ENCODE measurements at regions not wholly inside any gene's neighbourhood (a gene's known extent, or its start where the extent isn't known, plus 50 kb on each side); places are given as distances from the start of the nearest gene placed in this dataset.
"Not testable (repeated sequence)": the region's sequence is repeated elsewhere in the genome, so short reads cannot be mapped to it uniquely, and the experiment has no call there.

DNA sequence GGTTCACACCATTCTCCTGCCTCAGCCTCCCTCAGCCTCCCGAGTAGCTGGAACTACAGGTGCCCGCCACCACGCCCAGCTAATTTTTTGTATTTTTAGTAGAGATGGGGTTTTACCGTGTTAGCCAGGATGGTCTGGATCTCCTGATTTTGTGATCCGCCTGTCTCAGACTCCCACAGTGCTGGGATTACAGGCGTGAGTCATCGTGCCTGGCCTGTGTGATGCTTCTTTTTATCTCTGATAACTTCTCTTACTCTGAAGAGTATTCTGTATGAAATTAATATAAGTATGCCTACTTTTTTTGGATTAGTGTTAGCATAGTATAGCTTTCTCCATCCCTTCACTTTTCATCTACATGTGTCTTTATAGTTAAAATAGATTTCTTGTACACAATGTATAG lies 180.8 kb upstream of the GALNT15 start:
- not testable (repeated sequence) for DNase-seq

DNA sequence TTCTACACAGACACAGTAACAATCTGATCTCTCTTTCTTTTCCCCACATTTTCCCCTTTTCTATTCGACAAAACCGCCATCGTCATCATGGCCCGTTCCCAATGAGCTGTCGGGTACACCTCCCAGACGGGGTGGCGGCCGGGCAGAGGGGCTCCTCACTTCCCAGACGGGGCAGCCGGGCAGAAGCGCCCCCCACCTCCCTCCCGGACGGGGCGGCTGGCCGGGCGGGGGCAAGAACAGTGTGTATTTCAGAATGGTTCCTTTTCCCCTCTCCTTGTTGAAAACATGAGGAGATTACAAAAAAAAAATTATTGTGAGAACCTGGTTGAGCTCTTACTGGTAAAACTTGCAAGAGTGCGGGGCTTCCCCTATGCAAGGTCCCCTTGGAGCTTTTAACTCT lies 178.0 kb upstream of the GALNT15 start:
- not testable (repeated sequence) for DNase-seq

DNA sequence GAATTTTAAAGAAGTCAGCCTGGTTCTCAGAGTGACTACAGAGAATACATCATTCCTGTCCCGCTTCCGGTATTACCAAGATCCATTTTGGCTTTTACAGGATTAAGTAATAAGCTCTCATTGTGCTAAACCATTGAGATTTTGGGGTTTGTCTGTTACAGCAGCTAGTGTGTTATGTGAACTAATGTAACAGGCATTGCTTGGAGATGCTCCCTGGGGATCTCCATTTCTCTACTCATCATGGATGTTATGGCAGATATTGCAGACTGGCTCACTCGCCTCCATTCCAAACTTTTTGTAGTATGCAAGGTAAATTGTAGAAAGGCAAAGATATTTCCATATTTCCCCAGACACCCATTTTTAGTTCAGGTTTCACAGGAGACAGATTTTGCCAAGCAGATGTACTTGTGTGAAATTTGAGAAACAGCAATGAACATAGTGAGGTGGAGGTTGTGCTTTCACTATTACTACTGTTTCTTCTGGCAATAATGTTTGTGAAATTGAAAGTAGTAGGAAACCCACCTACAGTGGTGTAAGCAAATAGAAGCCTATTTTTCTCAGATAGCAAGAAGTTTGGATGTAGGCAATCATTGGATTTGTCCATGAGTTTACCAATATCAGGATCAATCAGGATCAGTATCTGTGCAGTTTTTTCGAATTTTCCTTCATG lies 177.1 kb upstream of the GALNT15 start:
- no peak for DNase-seq

DNA sequence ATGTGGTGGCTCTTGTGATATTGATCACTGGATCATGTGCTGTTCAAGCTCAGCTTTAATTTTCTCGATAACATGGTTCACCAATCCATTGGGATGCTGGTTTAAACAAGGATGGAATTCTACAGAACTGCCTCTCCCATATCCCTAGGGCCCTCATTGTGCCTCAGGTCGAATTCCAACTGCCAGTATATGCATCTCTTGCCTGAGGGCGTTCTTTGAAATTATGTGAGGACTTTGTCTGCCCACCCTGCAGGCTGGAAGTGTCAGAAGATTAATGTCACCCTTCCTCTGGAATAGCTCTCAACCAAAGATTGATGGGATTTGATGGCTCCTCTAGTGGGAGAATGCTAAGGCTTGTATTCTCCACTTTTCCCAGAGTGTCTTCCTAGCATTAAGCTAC lies 175.6 kb upstream of the GALNT15 start:
- no peak for DNase-seq

DNA sequence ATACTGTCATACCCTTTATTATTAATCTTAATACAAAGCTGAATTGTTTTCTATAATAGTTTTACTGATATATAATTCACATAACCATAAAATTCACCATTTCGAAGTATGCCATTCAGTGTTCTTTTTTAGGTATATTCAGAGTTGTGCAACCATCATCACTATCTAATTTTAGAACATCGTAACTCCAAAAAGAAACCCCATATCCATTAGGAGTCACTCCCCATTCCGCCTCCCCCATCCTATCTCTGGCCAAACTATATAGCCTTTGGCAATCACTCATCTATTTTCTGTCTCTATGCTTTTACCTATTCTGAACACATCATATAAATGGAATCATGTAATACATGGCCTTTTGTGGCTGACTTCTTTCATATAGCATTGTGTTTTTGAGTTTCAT lies 169.7 kb upstream of the GALNT15 start:
- no peak for DNase-seq

DNA sequence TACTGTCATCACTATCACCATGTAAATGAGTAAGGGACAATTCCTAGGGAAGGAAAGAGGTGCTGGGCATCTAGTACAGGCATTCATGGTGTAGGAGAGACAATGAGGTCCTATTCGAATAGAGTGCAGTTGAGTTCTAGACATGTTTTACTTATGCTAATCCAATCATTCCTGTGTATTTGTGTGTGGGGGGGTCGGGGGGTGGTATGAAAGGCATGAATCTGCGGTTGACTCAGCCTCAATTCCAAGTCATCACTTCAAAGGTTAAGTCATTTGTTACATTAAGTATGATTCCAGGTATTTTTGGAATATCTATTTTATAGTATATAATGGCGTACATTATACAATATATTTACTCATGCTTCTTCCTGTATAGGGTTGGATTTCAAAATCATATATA lies 163.1 kb upstream of the GALNT15 start:
- DNase-seq = no peak

DNA sequence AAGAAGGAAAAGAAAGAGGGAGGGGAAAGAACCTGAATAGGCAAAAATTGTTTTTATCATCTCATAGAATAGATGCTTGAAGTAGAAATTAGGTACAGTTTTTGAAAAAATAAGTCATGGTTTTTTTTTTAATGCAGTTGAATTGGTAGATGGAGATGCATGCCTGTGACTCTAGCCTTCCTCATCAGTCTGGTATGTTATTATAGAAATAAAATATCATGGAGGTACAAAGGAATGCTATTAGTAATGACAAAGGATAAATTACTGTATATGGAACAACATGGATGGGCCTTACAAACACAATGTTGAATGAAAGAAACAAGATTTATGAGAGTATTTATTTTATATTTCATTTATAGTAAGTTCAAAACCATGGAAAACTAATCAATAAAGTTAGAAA lies 162.4 kb upstream of the GALNT15 start:
- no peak for DNase-seq

DNA sequence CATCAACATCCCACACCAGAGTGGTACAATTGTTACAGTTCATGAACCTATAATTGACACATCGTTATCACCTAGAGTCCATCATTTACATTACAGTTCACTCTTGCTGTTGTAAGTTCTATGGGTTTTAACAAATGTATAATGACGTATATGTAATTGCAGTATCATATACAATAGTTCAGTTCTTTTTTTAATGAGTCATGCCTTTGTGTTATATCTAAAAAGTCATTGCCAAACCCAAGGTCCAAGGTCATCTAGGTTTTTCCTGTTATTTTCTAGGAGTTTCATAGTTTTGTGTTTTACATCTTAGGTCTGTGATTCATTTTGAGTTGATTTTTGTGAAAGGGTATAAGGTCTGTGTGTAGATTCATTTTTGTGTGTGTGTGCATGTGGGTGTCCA lies 160.9 kb upstream of the GALNT15 start:
- no peak for DNase-seq

DNA sequence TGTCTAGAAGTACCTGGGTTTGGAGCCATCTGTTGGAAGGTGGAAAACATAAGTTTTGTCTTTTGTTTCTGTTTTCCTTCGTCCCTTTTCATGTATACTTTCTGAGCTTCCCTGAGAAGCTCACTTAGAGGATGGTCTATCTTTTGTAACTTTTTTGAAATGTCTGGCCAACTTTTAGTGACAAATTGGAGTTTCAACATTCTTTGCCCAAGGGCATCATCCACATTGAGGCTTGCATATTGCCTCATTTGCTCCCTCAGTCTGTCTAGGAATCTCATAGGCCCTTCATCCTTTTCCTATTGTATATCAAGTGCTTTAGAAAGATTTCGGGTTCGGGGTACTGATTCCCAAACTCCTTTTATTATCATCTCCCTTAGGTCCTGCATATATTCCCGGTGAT lies 152.7 kb upstream of the GALNT15 start:
- not testable (repeated sequence) for DNase-seq

DNA sequence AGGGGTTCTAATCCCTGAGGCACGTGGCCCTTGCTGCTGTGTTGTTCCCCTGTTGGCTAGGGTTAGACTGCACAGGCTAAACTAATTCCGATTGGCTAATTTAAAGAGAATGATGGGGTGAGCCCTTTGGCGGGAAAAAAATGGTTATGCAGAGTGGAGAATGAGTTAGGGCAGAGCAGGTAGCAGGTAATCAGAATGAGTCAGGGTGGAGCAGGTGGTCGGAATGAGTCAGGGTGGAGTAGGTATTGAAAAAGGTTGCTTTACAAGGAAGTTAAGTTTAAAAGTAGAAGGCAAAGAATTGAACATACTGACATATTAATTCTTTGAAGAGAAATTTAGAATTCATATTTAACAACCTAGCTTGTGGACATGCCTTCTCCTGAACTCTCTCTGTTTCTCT lies 150.6 kb upstream of the GALNT15 start:
- not testable (repeated sequence) for DNase-seq

DNA sequence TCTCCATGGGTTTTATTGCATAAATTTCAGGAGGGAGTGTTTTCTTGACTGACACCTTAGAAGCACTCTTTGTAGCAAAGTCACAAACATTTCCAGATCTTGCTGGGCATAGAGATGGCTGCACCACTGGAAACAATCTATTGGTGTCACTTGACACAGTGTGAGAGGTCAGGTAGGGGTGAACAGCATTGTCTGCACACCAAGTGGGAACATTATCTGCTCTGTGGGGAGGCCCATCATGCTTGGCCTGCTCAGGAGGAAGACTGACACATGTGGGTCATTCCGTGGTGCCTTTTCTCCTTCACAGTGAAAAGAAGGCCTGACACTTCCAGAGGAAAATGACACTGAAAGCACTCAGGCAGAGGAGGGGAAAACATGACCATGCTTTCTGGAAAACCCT lies 149.9 kb upstream of the GALNT15 start:
- DNase-seq = no peak

DNA sequence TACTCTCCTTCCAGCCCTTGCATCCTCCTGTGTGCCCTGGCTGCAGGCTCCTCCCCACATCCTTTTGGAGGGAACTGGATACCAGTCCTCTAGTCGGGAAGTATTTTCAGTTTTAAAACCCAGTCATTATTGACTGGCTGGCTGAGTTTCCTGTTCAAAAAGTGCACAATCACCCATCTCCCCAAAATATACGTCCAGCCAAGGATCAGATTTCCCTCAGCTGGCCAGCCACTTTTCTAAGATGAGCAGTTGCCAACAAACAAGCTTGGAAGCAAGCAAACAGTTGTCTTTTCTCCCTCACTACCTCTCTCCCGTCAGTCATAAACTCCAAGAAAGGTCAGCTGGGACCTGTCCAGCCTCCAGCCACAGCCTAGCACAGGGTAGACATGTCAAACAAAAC lies 147.7 kb upstream of the GALNT15 start:
- no peak for DNase-seq

DNA sequence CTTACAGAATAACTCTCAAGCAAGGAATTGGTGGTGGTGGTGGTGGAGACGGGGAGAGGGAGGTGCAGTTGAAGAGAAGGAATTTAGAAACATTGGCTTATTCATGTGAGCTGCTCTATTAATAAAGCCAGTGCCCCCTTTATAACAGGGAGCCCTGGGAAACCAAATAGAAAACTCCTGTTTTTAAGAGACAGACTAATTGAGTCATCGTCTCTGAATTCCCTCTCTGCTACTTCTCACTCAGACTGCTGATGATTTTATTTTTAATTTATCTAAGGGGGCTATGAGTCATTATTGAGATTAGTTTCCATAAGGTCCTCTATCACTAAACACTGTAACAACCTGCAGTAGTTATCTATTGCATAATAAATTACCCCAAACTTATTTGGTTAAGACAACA lies 145.9 kb upstream of the GALNT15 start:
- DNase-seq = no peak

DNA sequence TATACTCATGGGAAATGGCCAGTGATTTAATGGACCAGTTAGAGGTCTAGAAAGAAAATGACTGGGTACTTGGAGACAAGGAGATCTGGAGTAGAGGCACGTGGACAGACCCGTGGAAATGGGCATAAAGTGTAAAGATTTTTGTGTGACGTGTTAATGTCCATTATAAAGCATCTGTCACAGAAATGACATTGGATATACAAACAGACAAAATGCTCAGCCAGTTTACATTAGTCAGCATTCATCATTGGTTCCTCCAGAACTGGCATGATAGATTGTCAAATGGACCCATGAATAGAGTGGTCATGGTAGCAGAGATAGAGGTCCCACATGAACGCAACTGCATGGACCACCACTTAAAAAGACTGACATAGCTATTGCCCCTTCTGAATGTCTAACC lies 144.1 kb upstream of the GALNT15 start:
- no peak for DNase-seq

DNA sequence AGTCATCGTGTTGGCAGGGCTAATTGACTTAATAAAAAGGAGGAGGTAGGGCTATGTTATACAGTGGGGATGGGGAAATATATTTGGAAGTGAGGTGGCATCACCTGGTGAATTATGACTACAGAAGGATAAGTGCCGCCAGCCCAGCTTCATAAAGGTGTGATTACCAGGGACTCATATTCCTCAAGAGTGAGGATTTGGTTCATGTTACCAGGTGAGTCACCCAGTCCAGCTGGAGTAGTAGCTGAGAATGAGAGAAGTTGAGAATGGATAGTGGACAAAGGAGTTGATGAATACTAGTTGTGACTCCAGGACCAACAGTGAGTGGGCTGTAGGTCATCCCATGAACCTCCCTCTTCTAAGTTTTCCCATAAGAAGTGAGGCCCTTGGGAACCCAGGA lies 143.0 kb upstream of the GALNT15 start:
- DNase-seq = no peak

DNA sequence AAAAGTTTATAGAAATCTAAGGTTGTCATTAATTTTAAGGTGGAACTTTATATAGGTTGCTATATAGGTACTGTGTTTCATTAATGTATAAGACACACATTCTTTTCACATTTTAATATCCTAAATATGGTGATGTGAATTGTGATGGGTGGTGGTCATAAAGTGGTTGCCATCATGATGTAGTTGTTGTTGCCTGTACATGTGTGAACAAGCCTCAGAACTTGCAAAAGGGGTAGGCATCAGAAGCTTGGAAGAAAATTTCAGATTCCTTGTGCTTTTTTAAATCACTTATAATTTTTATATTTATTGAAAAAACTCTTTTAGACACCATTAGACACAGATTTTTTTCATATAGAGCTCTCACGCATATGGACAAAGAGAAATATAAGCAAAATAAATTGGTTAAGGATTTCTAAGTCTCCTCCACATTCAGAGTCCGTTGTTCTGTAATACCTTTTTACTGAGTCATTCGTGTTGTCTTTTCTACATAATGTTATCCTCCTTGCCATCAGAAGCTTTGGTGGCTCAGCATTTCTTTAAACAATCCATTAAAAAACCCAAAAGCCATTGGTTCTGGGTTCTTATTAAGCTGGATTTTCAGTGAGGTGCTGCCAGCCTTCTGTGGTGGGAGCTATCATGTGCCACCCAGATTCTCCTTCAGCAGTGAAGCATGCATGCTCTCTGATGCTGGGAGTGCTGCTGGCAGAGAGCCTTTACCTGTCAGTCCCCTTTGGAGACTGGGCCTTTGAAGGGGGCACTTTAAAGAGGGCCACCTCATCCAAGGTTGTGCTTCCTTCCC lies 140.4 kb upstream of the GALNT15 start:
- no peak for DNase-seq

DNA sequence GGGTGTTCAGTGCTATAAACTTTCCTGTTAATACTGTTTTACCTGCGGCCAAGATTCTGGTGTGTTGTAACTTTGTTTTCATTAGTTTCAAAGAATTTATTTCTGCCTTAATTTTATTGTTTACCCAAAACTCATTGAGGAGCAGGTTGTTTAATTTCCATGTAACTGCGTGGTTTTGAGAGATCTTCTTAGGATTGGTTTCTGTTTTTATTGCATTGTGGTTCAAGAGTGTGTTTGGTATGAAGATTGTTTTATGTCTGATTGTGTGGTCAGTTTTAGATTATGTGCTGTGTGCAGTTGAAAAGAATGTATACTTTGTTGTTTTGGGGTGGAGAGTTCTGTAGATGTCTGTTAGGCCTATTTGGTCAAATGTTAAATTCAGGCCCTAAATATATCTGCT lies 133.5 kb upstream of the GALNT15 start:
- no peak for DNase-seq

DNA sequence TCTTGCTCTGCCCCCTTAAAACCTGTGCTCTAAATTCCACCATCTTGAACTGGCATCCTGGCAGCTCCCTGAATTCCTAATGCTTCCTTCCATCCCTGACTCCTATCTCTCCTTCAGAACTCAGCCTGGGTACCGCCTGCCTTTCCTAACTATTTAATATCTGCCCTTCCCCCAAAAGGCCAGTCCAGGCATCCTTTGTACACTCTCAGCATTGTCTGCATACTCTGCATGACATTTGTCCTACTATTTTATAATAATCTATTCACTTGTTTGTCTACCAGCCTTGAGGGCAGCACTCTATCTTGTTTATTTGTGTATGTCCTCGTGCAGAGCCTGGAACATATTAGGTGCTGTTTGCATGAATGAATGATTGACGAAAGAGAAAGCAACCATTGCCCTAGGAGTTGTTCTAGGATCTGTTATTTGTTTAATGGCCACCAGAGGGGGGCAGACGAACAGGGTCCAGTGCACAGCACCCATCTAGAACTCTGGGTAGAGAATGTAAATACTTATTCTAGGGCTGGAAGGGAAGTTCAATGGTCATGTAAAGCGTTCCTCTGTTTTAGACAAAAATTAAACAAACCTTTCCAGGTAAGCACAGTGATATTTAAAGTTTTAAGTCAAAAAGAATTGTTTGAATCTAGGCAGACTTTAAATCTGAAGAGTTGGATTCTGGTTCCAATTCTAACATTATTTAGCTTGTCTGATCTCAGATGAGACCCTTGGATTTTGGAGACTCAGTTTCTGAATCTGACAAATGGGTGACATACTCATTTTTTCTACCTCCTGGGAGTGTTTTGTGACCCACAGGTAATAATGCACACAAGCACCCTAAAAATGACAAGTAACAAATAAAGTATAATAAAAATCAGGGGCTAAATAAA lies 125.8 kb upstream of the GALNT15 start:
- peak; percentile 66 for DNase-seq

DNA sequence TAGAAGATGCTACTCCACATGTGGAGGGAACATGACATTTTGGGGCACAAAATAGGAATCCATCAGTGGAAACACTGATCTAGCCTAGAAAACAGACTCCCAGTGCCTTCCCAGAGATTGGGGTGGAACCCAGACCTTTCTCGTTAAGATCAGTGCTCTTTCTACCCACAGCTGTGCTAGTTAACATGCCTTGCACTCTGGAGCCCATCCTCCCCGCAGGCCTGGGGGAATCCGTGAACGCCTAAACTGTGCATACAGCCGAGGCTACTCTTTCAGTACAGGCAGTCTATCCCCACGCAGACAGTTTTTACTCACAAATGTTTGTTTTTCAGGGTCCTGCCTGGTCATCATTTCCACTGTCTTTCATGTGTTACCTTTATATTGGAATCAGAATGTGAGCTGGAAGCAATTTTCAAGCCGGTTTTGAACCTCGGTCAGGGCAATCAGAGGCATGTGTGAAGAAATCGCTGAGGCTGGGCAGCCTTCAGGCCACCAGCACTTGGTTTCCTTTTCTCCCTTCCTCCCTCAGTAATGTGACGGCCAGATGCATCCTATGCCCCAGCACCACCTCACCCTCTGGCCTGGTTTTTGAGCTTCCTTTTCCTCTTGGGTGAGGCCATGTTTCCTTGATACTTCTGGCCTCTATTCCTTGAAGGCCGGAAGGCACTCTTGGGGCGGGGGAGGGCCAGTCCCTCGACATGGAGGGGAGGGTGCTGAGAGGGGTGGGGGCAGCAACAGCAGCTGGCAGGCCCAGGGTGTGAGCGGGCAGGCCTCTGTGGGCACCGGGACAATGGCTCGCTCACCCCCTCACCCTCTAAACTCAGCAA lies 123.6 kb upstream of the GALNT15 start:
- no peak for DNase-seq

DNA sequence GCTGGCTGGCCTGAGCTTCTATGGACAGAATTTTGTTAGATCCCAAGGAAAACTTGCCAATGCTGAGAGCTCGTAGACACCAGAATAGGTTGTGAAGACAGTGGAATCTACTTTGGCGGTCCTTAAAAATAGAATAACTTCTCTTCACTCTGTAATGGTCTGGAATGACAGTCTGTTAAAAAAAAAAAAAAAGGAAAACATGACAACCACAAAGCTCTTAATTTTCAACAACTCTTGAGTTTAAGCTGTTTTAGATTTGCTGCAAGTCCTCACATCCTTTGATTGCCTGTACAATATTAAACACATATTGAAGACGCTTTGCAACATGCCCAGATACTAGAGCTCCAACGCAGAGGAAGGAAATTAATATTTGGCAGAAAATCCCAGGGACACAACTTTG lies 122.8 kb upstream of the GALNT15 start:
- no peak for DNase-seq

DNA sequence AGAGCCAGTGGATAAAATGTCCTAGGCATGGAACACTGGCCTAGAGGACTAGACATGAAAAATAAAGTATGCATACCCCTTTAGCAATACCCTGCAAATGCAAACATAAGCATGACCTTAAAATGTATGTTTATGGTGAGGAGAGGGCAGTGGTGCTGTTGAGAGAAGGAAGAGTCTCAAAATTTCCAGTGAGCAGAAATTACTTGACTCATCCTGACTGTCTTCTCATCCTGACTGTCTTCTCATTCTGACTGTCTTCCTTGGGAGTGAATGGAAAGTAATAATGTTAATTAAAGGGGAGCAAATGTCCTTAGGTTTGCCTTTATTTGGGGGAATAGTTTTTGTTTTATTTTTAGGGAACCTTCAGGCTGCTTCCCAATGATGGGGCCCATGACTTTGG lies 121.5 kb upstream of the GALNT15 start:
- no peak for DNase-seq

DNA sequence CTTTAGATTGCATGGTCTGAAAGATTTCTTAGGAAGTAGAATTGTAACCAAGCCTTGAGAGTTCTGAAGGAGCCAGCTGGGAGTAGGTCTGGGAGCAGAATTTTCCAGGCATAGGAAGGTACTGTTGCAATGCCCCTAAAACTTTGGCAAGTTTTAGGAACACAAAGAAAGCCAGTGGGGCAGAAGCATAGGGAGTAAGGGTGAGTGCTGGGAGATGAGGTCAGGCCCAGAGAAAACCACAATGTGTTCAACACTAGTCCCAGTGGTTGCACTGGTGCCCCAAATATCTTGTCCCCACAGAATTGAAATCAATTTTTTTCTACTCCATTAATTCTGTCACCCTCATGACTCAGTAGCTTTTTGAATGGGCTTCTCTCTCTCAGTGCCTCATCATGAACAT lies 120.7 kb upstream of the GALNT15 start:
- DNase-seq = no peak
